Ishikawa (cell line): ENCODE measurements at regions not wholly inside any gene's neighbourhood (a gene's known extent, or its start where the extent isn't known, plus 50 kb on each side); places are given as distances from the start of the nearest gene placed in this dataset.

Experiments used
- CEBPB ChIP-seq: IDR thresholded peaks from 2 replicates; pipeline ENCODE4 v1.6.1; 2012
- CREB1 ChIP-seq: IDR thresholded peaks from 2 replicates; pipeline ENCODE4 v1.6.1; 2012; ENCODE audit warnings: low read depth
- EGR1 ChIP-seq: IDR thresholded peaks from 2 replicates; pipeline ENCODE4 v1.6.1; 2012
- EP300 ChIP-seq: IDR thresholded peaks from 2 replicates; pipeline ENCODE4 v1.6.1; 2012; ENCODE audit warnings: borderline replicate concordance
- FOXM1 ChIP-seq: IDR thresholded peaks from 2 replicates; pipeline ENCODE4 v1.6.1; 2012; ENCODE audit warnings: low read depth, borderline replicate concordance
- NFIC ChIP-seq: IDR thresholded peaks from 2 replicates; pipeline ENCODE4 v1.6.1; 2012
- RAD21 ChIP-seq: IDR thresholded peaks from 2 replicates; pipeline ENCODE4 v1.6.1; 2012; ENCODE audit warnings: low read depth
- TAF1 ChIP-seq: IDR thresholded peaks from 2 replicates; pipeline ENCODE4 v1.6.1; 2012; ENCODE audit warnings: low read depth, mild to moderate bottlenecking
- TCF12 ChIP-seq: IDR thresholded peaks from 2 replicates; pipeline ENCODE4 v1.6.1; 2012; ENCODE audit warnings: low read depth
- TEAD4 ChIP-seq: IDR thresholded peaks from 2 replicates; pipeline ENCODE4 v1.6.1; 2012
- YY1 ChIP-seq: IDR thresholded peaks from 2 replicates; pipeline ENCODE4 v1.6.1; 2012; ENCODE audit warnings: low read depth
- ZBTB7A ChIP-seq: IDR thresholded peaks from 2 replicates; pipeline ENCODE4 v1.6.1; 2012; ENCODE audit warnings: low read depth
- TF ChIP-seq, protein P1 (sequence below): IDR thresholded peaks from 2 replicates; pipeline ENCODE4 v1.6.1; 2012
- TF ChIP-seq, protein P2 (sequence below): IDR thresholded peaks from 2 replicates; pipeline ENCODE4 v1.6.1; 2012
- TF ChIP-seq, protein P3 (sequence below): IDR thresholded peaks from 2 replicates; pipeline ENCODE4 v1.6.1; 2012; ENCODE audit warnings: low read depth, mild to moderate bottlenecking

DNA sequence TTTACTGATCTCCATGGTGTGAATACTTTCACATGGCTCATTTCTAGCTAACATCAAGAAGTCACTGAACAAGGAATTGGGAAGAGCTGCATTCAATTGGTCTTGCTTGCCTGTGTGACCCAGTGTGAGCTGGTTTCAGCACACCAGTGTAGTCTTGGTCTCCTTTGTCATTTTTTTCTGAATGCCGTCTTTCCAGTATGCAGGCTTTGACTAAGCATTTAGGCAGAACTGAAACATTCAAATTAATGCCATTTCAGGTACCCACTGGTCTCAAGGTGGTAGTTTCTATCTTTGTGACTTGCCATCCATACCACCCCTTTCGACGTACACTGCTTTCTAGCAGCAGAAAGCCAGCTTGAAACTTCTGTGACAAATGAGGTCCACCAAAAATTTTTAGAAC, 550.5 kb upstream of the BOD1L1 start:
- TF ChIP-seq CEBPB (no peak), TEAD4 (no peak), EP300 (no peak), YY1 (no peak), NFIC (no peak), TAF1 (no peak), EGR1 (no peak), CREB1 (no peak), FOXM1 (no peak), RAD21 (no peak), ZBTB7A (no peak)
- TF ChIP-seq, protein P1, sequence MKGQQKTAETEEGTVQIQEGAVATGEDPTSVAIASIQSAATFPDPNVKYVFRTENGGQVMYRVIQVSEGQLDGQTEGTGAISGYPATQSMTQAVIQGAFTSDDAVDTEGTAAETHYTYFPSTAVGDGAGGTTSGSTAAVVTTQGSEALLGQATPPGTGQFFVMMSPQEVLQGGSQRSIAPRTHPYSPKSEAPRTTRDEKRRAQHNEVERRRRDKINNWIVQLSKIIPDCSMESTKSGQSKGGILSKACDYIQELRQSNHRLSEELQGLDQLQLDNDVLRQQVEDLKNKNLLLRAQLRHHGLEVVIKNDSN = no peak

DNA sequence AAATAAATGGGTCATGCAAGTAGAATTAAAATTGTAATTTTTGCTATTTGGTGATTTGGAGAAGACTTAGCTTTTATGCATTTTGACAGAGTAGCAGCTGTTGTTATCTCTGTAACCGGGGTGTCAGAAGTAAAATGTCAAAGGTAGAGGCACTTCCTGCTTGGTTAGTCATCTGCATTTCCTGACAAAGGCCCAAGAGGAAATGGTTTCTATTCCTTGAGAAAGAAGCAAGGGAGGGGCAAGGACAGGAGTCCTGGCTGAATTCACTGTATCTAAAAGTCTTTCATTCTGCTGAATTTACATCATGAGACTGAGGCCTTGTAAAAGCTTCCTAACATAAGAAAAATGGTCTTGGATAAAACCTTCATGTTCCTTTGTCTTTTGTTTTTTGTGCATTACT, 550.9 kb upstream of the BOD1L1 start:
- TF ChIP-seq EP300 = no peak
- TF ChIP-seq, protein P2, sequence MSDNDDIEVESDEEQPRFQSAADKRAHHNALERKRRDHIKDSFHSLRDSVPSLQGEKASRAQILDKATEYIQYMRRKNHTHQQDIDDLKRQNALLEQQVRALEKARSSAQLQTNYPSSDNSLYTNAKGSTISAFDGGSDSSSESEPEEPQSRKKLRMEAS = no peak
- no peak for TF ChIP-seq CEBPB
- TF ChIP-seq RAD21 = no peak
- TF ChIP-seq EGR1 = no peak
- TF ChIP-seq, protein P1 = no peak
- TF ChIP-seq TEAD4 = no peak
- TF ChIP-seq NFIC = no peak
- no peak for TF ChIP-seq CREB1
- TF ChIP-seq ZBTB7A = no peak
- TF ChIP-seq TAF1 = no peak
- TF ChIP-seq, protein P3, sequence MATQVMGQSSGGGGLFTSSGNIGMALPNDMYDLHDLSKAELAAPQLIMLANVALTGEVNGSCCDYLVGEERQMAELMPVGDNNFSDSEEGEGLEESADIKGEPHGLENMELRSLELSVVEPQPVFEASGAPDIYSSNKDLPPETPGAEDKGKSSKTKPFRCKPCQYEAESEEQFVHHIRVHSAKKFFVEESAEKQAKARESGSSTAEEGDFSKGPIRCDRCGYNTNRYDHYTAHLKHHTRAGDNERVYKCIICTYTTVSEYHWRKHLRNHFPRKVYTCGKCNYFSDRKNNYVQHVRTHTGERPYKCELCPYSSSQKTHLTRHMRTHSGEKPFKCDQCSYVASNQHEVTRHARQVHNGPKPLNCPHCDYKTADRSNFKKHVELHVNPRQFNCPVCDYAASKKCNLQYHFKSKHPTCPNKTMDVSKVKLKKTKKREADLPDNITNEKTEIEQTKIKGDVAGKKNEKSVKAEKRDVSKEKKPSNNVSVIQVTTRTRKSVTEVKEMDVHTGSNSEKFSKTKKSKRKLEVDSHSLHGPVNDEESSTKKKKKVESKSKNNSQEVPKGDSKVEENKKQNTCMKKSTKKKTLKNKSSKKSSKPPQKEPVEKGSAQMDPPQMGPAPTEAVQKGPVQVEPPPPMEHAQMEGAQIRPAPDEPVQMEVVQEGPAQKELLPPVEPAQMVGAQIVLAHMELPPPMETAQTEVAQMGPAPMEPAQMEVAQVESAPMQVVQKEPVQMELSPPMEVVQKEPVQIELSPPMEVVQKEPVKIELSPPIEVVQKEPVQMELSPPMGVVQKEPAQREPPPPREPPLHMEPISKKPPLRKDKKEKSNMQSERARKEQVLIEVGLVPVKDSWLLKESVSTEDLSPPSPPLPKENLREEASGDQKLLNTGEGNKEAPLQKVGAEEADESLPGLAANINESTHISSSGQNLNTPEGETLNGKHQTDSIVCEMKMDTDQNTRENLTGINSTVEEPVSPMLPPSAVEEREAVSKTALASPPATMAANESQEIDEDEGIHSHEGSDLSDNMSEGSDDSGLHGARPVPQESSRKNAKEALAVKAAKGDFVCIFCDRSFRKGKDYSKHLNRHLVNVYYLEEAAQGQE = no peak

DNA sequence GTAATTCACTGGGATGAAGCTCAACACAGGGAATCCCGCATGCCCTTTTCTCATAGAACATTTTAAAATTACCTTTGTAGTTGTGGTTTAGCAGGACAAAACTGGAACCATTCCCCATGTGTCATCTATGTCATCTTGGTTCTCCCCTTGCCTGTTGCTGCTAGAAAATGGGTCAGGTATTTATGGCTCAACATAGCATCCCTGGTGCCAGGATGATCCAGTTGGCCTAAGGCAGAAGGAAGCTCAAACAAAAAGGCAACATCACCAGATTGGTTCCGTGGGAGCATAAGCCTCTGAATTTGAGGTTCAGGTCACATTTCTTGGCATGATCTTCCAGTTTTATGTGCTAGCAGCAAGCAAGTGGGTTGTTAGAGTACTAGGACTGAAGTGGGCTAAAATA, 552.6 kb upstream of the BOD1L1 start:
- no peak for TF ChIP-seq TAF1

DNA sequence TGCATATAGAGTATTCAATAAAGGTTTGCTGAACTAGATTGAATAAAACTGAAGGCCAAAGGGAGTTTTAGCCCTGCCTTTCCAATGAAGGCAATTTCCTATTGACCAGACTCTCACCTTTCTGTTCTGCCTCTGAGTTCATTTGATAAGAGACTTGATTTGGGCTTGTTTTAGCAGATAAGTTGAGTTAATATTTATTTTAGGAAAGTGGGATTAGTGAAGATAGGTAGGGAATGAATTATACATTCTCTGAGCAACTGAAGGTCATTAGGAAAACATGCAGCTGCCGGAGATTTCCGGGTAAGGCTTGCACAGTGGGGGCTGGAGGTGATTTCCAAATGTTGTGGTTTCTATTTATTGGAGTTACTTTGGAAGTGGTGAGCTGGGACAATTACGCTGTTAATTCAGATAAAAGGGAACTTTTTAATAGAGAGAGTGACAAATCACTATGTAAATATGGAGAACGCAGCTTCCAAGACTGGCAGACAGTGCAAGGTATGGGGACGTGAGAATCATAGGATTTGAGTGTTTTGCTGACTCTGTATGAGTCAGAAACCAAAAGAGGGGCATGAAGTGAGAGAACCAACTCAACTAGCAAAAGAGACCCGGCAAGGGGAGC, 553.6 kb upstream of the BOD1L1 start:
- TF ChIP-seq, protein P1 = no peak
- TF ChIP-seq, protein P2 = no peak
- TF ChIP-seq TEAD4 (no peak), NFIC (no peak), TAF1 (no peak), FOXM1 (no peak), CREB1 (no peak), YY1 (no peak), EGR1 (no peak), CEBPB (no peak)

DNA sequence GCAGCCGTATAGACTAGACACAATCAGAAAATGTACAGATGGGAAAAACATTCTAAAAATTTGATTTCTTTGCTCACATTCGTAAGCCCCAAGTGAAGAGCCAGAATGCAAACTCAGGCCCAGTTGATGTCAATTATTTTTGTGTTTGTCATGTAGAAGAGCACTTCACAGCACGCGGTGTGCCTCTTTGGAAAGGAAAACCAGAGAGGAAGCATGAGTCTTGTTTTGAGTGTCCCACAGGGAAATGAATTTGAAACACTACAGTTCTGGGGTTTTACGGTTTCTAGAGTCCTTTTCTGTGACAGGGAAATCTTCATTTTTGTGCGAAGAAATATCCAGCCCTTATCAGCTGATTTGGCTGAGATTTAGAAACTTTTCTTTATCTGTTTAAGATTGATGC, 554.6 kb upstream of the BOD1L1 start:
- TF ChIP-seq TAF1 = no peak
- TF ChIP-seq, protein P1 = no peak
- no peak for TF ChIP-seq NFIC
- no peak for TF ChIP-seq CREB1
- TF ChIP-seq TCF12 = no peak
- TF ChIP-seq, protein P3 = no peak
- no peak for TF ChIP-seq EGR1
- TF ChIP-seq RAD21 = no peak
- TF ChIP-seq CEBPB = no peak
- TF ChIP-seq, protein P2 = no peak
- TF ChIP-seq EP300 = no peak
- no peak for TF ChIP-seq ZBTB7A
